ENCODE measurements at regions not wholly inside any gene's neighbourhood (a gene's known extent, or its start where the extent isn't known, plus 50 kb on each side); places are given as distances from the start of the nearest gene placed in this dataset.

- H3K27me3 ChIP-seq (replicated peaks; ENCODE audit: control insufficient read depth, insufficient read depth, low read length): no peaks in the 10 kb centered on the region
- DNase-seq (ENCODE audit: extremely low read depth, insufficient read length): no peak
- no peaks in the 10 kb centered on the region for H3K36me3 ChIP-seq (ENCODE audit: control insufficient read depth, insufficient read depth, low read length)
- no peak overlapping the region for H3K4me3 ChIP-seq (replicated peaks; ENCODE audit: low read depth, low read length)
- no peak for TF ChIP-seq CTCF (IDR thresholded peaks at IDR 0.05; ENCODE audit: insufficient read depth, low read length, poor library complexity, severe bottlenecking)
Measured at GRCh38 chr21:28228636-28228995, 764.1 kb downstream of the LTN1 start.

GRCh38 chr21:28227881-28228635 lies 764.6 kb downstream of the LTN1 start:
- H3K27me3 ChIP-seq (replicated peaks; ENCODE audit: control insufficient read depth, insufficient read depth, low read length): no peaks in the 10 kb centered on the region
- TF ChIP-seq CTCF (IDR thresholded peaks at IDR 0.05; ENCODE audit: insufficient read depth, low read length, poor library complexity, severe bottlenecking): no peak

GRCh38 chr21:28226563-28226962 lies 766.1 kb downstream of the LTN1 start:
- no peak for DNase-seq (ENCODE audit: extremely low read depth, insufficient read length)
- no peak for TF ChIP-seq CTCF (IDR thresholded peaks at IDR 0.05; ENCODE audit: insufficient read depth, low read length, poor library complexity, severe bottlenecking)
- Histone ChIP-seq H3K27me3 (replicated peaks; ENCODE audit: control insufficient read depth, insufficient read depth, low read length) (no peaks in the 10 kb centered on the region), H3K4me3 (replicated peaks; ENCODE audit: low read depth, low read length) (no peak overlapping the region), H3K36me3 (ENCODE audit: control insufficient read depth, insufficient read depth, low read length) (no peaks in the 10 kb centered on the region)

More at GRCh38 chr21:28227881-28228635, 764.6 kb downstream of the LTN1 start:
- Histone ChIP-seq H3K4me3 (replicated peaks; ENCODE audit: low read depth, low read length) (no peak overlapping the region), H3K36me3 (ENCODE audit: control insufficient read depth, insufficient read depth, low read length) (no peaks in the 10 kb centered on the region)
- no peak for DNase-seq (ENCODE audit: extremely low read depth, insufficient read length)

- Histone ChIP-seq H3K36me3 (ENCODE audit: control insufficient read depth, insufficient read depth, low read length) (no peaks in the 10 kb centered on the region), H3K27me3 (replicated peaks; ENCODE audit: control insufficient read depth, insufficient read depth, low read length) (no peaks in the 10 kb centered on the region), H3K4me3 (replicated peaks; ENCODE audit: low read depth, low read length) (no peak overlapping the region)
- DNase-seq (ENCODE audit: extremely low read depth, insufficient read length): no peak
- no peak for TF ChIP-seq CTCF (IDR thresholded peaks at IDR 0.05; ENCODE audit: insufficient read depth, low read length, poor library complexity, severe bottlenecking)
Measured at GRCh38 chr21:28224191-28224726, 768.4 kb downstream of the LTN1 start.

- no peak for DNase-seq (ENCODE audit: extremely low read depth, insufficient read length)
- Histone ChIP-seq H3K36me3 (ENCODE audit: control insufficient read depth, insufficient read depth, low read length) (no peaks in the 10 kb centered on the region), H3K27me3 (replicated peaks; ENCODE audit: control insufficient read depth, insufficient read depth, low read length) (no peaks in the 10 kb centered on the region), H3K4me3 (replicated peaks; ENCODE audit: low read depth, low read length) (no peak overlapping the region)
- TF ChIP-seq CTCF (IDR thresholded peaks at IDR 0.05; ENCODE audit: insufficient read depth, low read length, poor library complexity, severe bottlenecking): no peak
Measured at GRCh38 chr21:28221984-28222383, 770.7 kb downstream of the LTN1 start.
